Activated CD4-positive, alpha-beta T cell treated with anti-CD3 and anti-CD28 coated beads, Interleukin-2, amount 50 U/mL, for 4 hours (primary cell): ENCODE measurements at regions not wholly inside any gene's neighbourhood (a gene's known extent, or its start where the extent isn't known, plus 50 kb on each side); places are given as distances from the start of the nearest gene placed in this dataset.
"Not testable (repeated sequence)": the region's sequence is repeated elsewhere in the genome, so short reads cannot be mapped to it uniquely, and the experiment has no call there.

Source experiments
- DNase-seq, 2 experiments: peaks; one replicate each; pipeline ENCODE4 v3.0.0-alpha.2; 2020

- DNase-seq = no peak
These were observed 443.2 kb upstream of the FGF16 start for GRCh38 chrX:77003956-77004355.

- no peak for DNase-seq
These were observed 437.5 kb upstream of the FGF16 start for GRCh38 chrX:77009691-77010090.

GRCh38 chrX:77014377-77015372, 432.5 kb upstream of the FGF16 start:
- DNase-seq = no peak

- no peak for DNase-seq
These were observed 430.1 kb upstream of the FGF16 start for GRCh38 chrX:77017093-77017492.

- not testable (repeated sequence) for DNase-seq
These were observed 400.9 kb upstream of the FGF16 start for GRCh38 chrX:77046180-77046810.

GRCh38 chrX:77060572-77060971, 386.6 kb upstream of the FGF16 start:
- DNase-seq = no peak

GRCh38 chrX:77061022-77061421, 386.2 kb upstream of the FGF16 start:
- no peak for DNase-seq

- no peak for DNase-seq
These were observed 385.6 kb upstream of the FGF16 start for GRCh38 chrX:77061545-77061944.

- no peak for DNase-seq
These were observed 381.3 kb upstream of the FGF16 start for GRCh38 chrX:77065896-77066295.

GRCh38 chrX:77070202-77070918, 376.8 kb upstream of the FGF16 start:
- DNase-seq = no peak

- DNase-seq = no peak
These were observed 370.3 kb upstream of the FGF16 start for GRCh38 chrX:77076896-77077295.

- DNase-seq = not testable (repeated sequence)
These were observed 366.0 kb upstream of the FGF16 start for GRCh38 chrX:77081237-77081636.

- no peak for DNase-seq
These were observed 361.8 kb upstream of the FGF16 start for GRCh38 chrX:77085372-77085771.

GRCh38 chrX:77087529-77088169, 359.5 kb upstream of the FGF16 start:
- no peak for DNase-seq

- DNase-seq = no peak
These were observed 359.0 kb upstream of the FGF16 start for GRCh38 chrX:77088233-77088632.

GRCh38 chrX:77114501-77114900, 332.7 kb upstream of the FGF16 start:
- DNase-seq = no peak

GRCh38 chrX:77118686-77119085, 328.5 kb upstream of the FGF16 start:
- no peak for DNase-seq

GRCh38 chrX:77119706-77120105, 327.5 kb upstream of the FGF16 start:
- no peak for DNase-seq

- DNase-seq = not testable (repeated sequence)
These were observed 323.3 kb upstream of the FGF16 start for GRCh38 chrX:77123917-77124316.

- not testable (repeated sequence) for DNase-seq
These were observed 319.6 kb upstream of the FGF16 start for GRCh38 chrX:77127571-77127970.

- DNase-seq = no peak
These were observed 303.3 kb upstream of the FGF16 start for GRCh38 chrX:77143907-77144306.

- peak in 1 of 2 experiments; percentile 0 for DNase-seq
These were observed 286.9 kb upstream of the FGF16 start for GRCh38 chrX:77160301-77160700.

- no peak for DNase-seq
These were observed 284.4 kb upstream of the FGF16 start for GRCh38 chrX:77162777-77163176.
